CD4-positive, alpha-beta T cell (primary cell): ENCODE measurements at regions not wholly inside any gene's neighbourhood (a gene's known extent, or its start where the extent isn't known, plus 50 kb on each side); places are given as distances from the start of the nearest gene placed in this dataset.

ENCODE experiments used
- ATAC-seq: fragments of 200-7000 bp; cut with Tn5 transposase; one replicate; pipeline ENCODE4 v1.10.0; 2022; ENCODE audit warnings: mild to moderate bottlenecking; ENCODE audit not compliant: poor library complexity
- CTCF ChIA-PET: fragments of 350-600 bp; sonication (Branson Sonifier 250); formaldehyde crosslinking; loops from one replicate; lab custom pipeline; 2021; ENCODE audit warnings: antibody characterized with exemption, inconsistent platforms; lab: Charles Lee
- POLR2A ChIA-PET: fragments of 350-600 bp; sonication (Branson Sonifier 250); formaldehyde crosslinking; loops from one replicate; lab custom pipeline; 2021; ENCODE audit warnings: antibody characterized with exemption, inconsistent platforms; lab: Charles Lee
- DNase-seq, 14 experiments: peaks; one replicate each; pipeline ENCODE4 v3.0.0-alpha.2; 2013 to 2020; ENCODE audit warnings: mixed read lengths in 2 of 14
- H3K27ac ChIP-seq, 2 donors: one replicate each; pipeline versions ENCODE4 v1.5.1 to v1.7.0; 2013; ENCODE audit warnings: low read length in 2 of 2, low read depth in 1 of 2, mild to moderate bottlenecking in 1 of 2
- H3K27me3 ChIP-seq, 2 experiments: 1 replicate in 1 of 2; 2 replicates in 1 of 2; pipeline versions ENCODE4 v1.6.1 to v1.7.0; 2013; ENCODE audit warnings: low read length in 2 of 2, control low read depth in 1 of 2, mild to moderate bottlenecking in 1 of 2, moderate library complexity in 1 of 2; ENCODE audit not compliant: insufficient read depth in 2 of 2, control insufficient read depth in 1 of 2
- H3K36me3 ChIP-seq: one replicate; pipeline ENCODE4 v1.6.1; 2013; ENCODE audit warnings: low read length, control low read depth; ENCODE audit not compliant: insufficient read depth
- H3K4me1 ChIP-seq: one replicate; pipeline ENCODE4 v1.6.1; 2013; ENCODE audit warnings: low read length, control low read depth; ENCODE audit not compliant: insufficient read depth
- H3K4me3 ChIP-seq: one replicate; pipeline ENCODE4 v1.5.1; 2013; ENCODE audit warnings: mild to moderate bottlenecking, low read length, moderate library complexity
- H3K9me3 ChIP-seq, 2 experiments: 1 replicate in 1 of 2; 2 replicates in 1 of 2; pipeline versions ENCODE4 v1.6.1 to v1.7.0; 2013; ENCODE audit warnings: low read length in 2 of 2, mild to moderate bottlenecking in 2 of 2, control low read depth in 1 of 2, moderate library complexity in 1 of 2; ENCODE audit not compliant: control insufficient read depth in 1 of 2, insufficient read depth in 1 of 2
- H3K27ac Mint-ChIP-seq: one replicate; pipeline ENCODE4 v1.8.0; 2020; ENCODE audit warnings: mixed read lengths
- H3K27me3 Mint-ChIP-seq: one replicate; pipeline ENCODE4 v1.8.0; 2021; ENCODE audit warnings: mixed read lengths
- H3K36me3 Mint-ChIP-seq: one replicate; pipeline ENCODE4 v1.8.0; 2021; ENCODE audit warnings: low read depth, mixed read lengths
- H3K4me1 Mint-ChIP-seq: one replicate; pipeline ENCODE4 v1.8.0; 2021; ENCODE audit warnings: low read depth, mixed read lengths
- H3K4me3 Mint-ChIP-seq: one replicate; pipeline ENCODE4 v1.8.0; 2020; ENCODE audit warnings: mild to moderate bottlenecking, mixed read lengths
- H3K9me3 Mint-ChIP-seq: one replicate; pipeline ENCODE4 v1.8.0; 2020; ENCODE audit warnings: mixed read lengths
- intact Hi-C, 2 experiments: fragments of 100-400 bp; cut with DNase I in 1 of 2; cut with micrococcal nuclease in 1 of 2; formaldehyde crosslinking; loops; one replicate each; pipeline versions ENCODE4 v1.15.1 to v1.9.0; 2023 to 2025; cut with DNase I, micrococcal nuclease
- TF ChIP-seq, protein P1 (sequence below): fragments of 200-600 bp; IDR thresholded peaks from one replicate; pipeline ENCODE4 v1.8.0; 2022; ENCODE audit warnings: antibody characterized with exemption, mild to moderate bottlenecking

- H3K4me1 ChIP-seq: no peaks in the 10 kb centered on the region
- no peak overlapping the region for H3K27ac ChIP-seq
- Mint-ChIP-seq H3K27ac (no peak overlapping the region), H3K4me3 (no peak overlapping the region), H3K27me3 (no peaks in the 10 kb centered on the region), H3K9me3 (no peaks in the 10 kb centered on the region), H3K4me1 (no peaks in the 10 kb centered on the region), H3K36me3 (no peaks in the 10 kb centered on the region)
- H3K4me3 ChIP-seq: no peak overlapping the region
- TF ChIP-seq, protein P1, sequence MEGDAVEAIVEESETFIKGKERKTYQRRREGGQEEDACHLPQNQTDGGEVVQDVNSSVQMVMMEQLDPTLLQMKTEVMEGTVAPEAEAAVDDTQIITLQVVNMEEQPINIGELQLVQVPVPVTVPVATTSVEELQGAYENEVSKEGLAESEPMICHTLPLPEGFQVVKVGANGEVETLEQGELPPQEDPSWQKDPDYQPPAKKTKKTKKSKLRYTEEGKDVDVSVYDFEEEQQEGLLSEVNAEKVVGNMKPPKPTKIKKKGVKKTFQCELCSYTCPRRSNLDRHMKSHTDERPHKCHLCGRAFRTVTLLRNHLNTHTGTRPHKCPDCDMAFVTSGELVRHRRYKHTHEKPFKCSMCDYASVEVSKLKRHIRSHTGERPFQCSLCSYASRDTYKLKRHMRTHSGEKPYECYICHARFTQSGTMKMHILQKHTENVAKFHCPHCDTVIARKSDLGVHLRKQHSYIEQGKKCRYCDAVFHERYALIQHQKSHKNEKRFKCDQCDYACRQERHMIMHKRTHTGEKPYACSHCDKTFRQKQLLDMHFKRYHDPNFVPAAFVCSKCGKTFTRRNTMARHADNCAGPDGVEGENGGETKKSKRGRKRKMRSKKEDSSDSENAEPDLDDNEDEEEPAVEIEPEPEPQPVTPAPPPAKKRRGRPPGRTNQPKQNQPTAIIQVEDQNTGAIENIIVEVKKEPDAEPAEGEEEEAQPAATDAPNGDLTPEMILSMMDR: no peak
- H3K27me3 ChIP-seq: no peaks in the 10 kb centered on the region
- peaks cover 0 to 4% of the 10 kb centered on the region in 2 experiments for H3K9me3 ChIP-seq
- CTCF ChIA-PET: no interaction called here
- intact Hi-C loops: no loop called here
- DNase-seq (no peak), ATAC-seq (no peak)
- no peaks in the 10 kb centered on the region for H3K36me3 ChIP-seq
- POLR2A ChIA-PET: no interaction called here
Measured at GRCh38 chr4:18722748-18723191, 701.2 kb upstream of the LCORL start.

- CTCF ChIA-PET: no interaction called here
- H3K27ac ChIP-seq: no peak overlapping the region
- H3K4me3 Mint-ChIP-seq: no peak overlapping the region
Measured at GRCh38 chr4:18698119-18698883, 676.7 kb upstream of the LCORL start.

GRCh38 chr4:18695733-18696527 lies 674.4 kb upstream of the LCORL start:
- intact Hi-C loops: no loop called here
- Mint-ChIP-seq H3K27me3 (no peaks in the 10 kb centered on the region), H3K4me3 (no peak overlapping the region), H3K27ac (no peak overlapping the region), H3K4me1 (no peaks in the 10 kb centered on the region), H3K36me3 (no peaks in the 10 kb centered on the region), H3K9me3 (no peaks in the 10 kb centered on the region)
- Histone ChIP-seq H3K9me3 (peaks cover 0 to 4% of the 10 kb centered on the region in 2 experiments), H3K36me3 (no peaks in the 10 kb centered on the region), H3K4me3 (no peak overlapping the region), H3K27ac (no peak overlapping the region), H3K27me3 (no peaks in the 10 kb centered on the region), H3K4me1 (no peaks in the 10 kb centered on the region)
- no peak for DNase-seq
- ATAC-seq: no peak
- POLR2A ChIA-PET: no interaction called here
- CTCF ChIA-PET: no interaction called here
- TF ChIP-seq, protein P1: no peak

More at GRCh38 chr4:18698119-18698883, 676.7 kb upstream of the LCORL start:
- Histone ChIP-seq H3K36me3 (no peaks in the 10 kb centered on the region), H3K9me3 (peaks cover 0 to 4% of the 10 kb centered on the region in 2 experiments), H3K27me3 (no peaks in the 10 kb centered on the region), H3K4me1 (no peaks in the 10 kb centered on the region), H3K4me3 (no peak overlapping the region)
- Mint-ChIP-seq H3K36me3 (no peaks in the 10 kb centered on the region), H3K27ac (no peak overlapping the region), H3K27me3 (no peaks in the 10 kb centered on the region), H3K4me1 (no peaks in the 10 kb centered on the region), H3K9me3 (peaks cover 2% of the 10 kb centered on the region)
- no peak for DNase-seq
- no peak for ATAC-seq
- TF ChIP-seq, protein P1: no peak
- POLR2A ChIA-PET: no interaction called here
- intact Hi-C loops: no loop called here
